ENCODE measurements at regions not wholly inside any gene's neighbourhood (a gene's known extent, or its start where the extent isn't known, plus 50 kb on each side); places are given as distances from the start of the nearest gene placed in this dataset.

GRCh38 chr10:78266741-78267469 is 233.2 kb downstream of the RPS24 start:
- Histone ChIP-seq H3K9ac (ENCODE audit: insufficient read depth in 1 of 2, low read length in 2 of 2) (no peak overlapping the region), H3K4me3 (no peak overlapping the region), H3K36me3 (ENCODE audit: control insufficient read depth in 4 of 4, insufficient read depth in 4 of 4, low read length in 4 of 4) (no peaks in the 10 kb centered on the region), H3K27ac (ENCODE audit: low read depth in 1 of 2, low read length in 1 of 2) (no peak overlapping the region), H3K27me3 (ENCODE audit: control insufficient read depth in 3 of 3, insufficient read depth in 3 of 3, low read length in 2 of 3) (no peaks in the 10 kb centered on the region), H3K9me3 (ENCODE audit: control insufficient read depth in 4 of 4, insufficient read depth in 3 of 4, low read length in 3 of 4) (peaks cover 0 to 4% (median 0%) of the 10 kb centered on the region in 4 donors), H3K4me1 (ENCODE audit: control insufficient read depth in 5 of 5, insufficient read depth in 5 of 5, low read length in 5 of 5) (peaks cover 0 to 9% (median 0%) of the 10 kb centered on the region in 5 donors)
- 66 to 78% methylated on average over 10 of the region's 10 CpGs for WGBS, 2 donors
- DNase-seq: peak; percentile 39 to 79 (median 71)
- TF ChIP-seq CTCF (IDR thresholded peaks at IDR 0.05; ENCODE audit: control extremely low read depth, extremely low read depth): no peak
- no peak for ATAC-seq (ENCODE audit: insufficient read depth, low FRiP score)

GRCh38 chr10:78267598-78267997 is 233.9 kb downstream of the RPS24 start:
- 79 to 86% methylated on average over 3 of the region's 3 CpGs for WGBS, 2 donors
- Histone ChIP-seq H3K27ac (ENCODE audit: low read depth in 1 of 2, low read length in 1 of 2) (no peak overlapping the region), H3K4me1 (ENCODE audit: control insufficient read depth in 5 of 5, insufficient read depth in 5 of 5, low read length in 5 of 5) (peaks cover 0 to 9% (median 0%) of the 10 kb centered on the region in 5 donors), H3K27me3 (ENCODE audit: control insufficient read depth in 3 of 3, insufficient read depth in 3 of 3, low read length in 2 of 3) (no peaks in the 10 kb centered on the region), H3K9me3 (ENCODE audit: control insufficient read depth in 4 of 4, insufficient read depth in 3 of 4, low read length in 3 of 4) (peaks cover 0 to 4% (median 1%) of the 10 kb centered on the region in 4 donors), H3K9ac (ENCODE audit: insufficient read depth in 1 of 2, low read length in 2 of 2) (no peak overlapping the region), H3K36me3 (ENCODE audit: control insufficient read depth in 4 of 4, insufficient read depth in 4 of 4, low read length in 4 of 4) (no peaks in the 10 kb centered on the region), H3K4me3 (no peak overlapping the region)
- no peak for ATAC-seq (ENCODE audit: insufficient read depth, low FRiP score)
- peak in 1 of 3 donors; percentile 27 for DNase-seq
- TF ChIP-seq CTCF (IDR thresholded peaks at IDR 0.05; ENCODE audit: control extremely low read depth, extremely low read depth): no peak

- peaks cover 0 to 9% (median 0%) of the 10 kb centered on the region in 5 donors for H3K4me1 ChIP-seq (ENCODE audit: control insufficient read depth in 5 of 5, insufficient read depth in 5 of 5, low read length in 5 of 5)
- H3K27ac ChIP-seq (ENCODE audit: low read depth in 1 of 2, low read length in 1 of 2): no peak overlapping the region
- no peak for DNase-seq
- no peak overlapping the region for H3K4me3 ChIP-seq
- no peak for ATAC-seq (ENCODE audit: insufficient read depth, low FRiP score)
- H3K36me3 ChIP-seq (ENCODE audit: control insufficient read depth in 4 of 4, insufficient read depth in 4 of 4, low read length in 4 of 4): no peaks in the 10 kb centered on the region
- no peaks in the 10 kb centered on the region for H3K27me3 ChIP-seq (ENCODE audit: control insufficient read depth in 3 of 3, insufficient read depth in 3 of 3, low read length in 2 of 3)
- 86 to 96% methylated on average over 2 of the region's 2 CpGs for WGBS, 2 donors
- peaks cover 0 to 4% (median 1%) of the 10 kb centered on the region in 4 donors for H3K9me3 ChIP-seq (ENCODE audit: control insufficient read depth in 4 of 4, insufficient read depth in 3 of 4, low read length in 3 of 4)
- no peak overlapping the region for H3K9ac ChIP-seq (ENCODE audit: insufficient read depth in 1 of 2, low read length in 2 of 2)
- no peak for TF ChIP-seq CTCF (IDR thresholded peaks at IDR 0.05; ENCODE audit: control extremely low read depth, extremely low read depth)
These were observed 235.4 kb downstream of the RPS24 start for GRCh38 chr10:78269060-78269459.

All from lung (tissue), 11 donors.